HEK293T (cell line): ENCODE measurements at regions not wholly inside any gene's neighbourhood (a gene's known extent, or its start where the extent isn't known, plus 50 kb on each side); places are given as distances from the start of the nearest gene placed in this dataset.
"Not testable (repeated sequence)": the region's sequence is repeated elsewhere in the genome, so short reads cannot be mapped to it uniquely, and the experiment has no call there.

ENCODE experiments used
- CTCF ChIA-PET: fragments of 350-600 bp; formaldehyde crosslinking; extraction: SDS; loops from one replicate; lab custom pipeline; 2021; ENCODE audit warnings: antibody characterized with exemption, inconsistent platforms; lab: Yijun Ruan, JAX
- POLR2A ChIA-PET: fragments of 350-600 bp; formaldehyde crosslinking; extraction: SDS; loops from one replicate; lab custom pipeline; 2020; ENCODE audit warnings: antibody characterized with exemption, inconsistent platforms; lab: Yijun Ruan, JAX
- DNase-seq: peaks from one replicate; pipeline ENCODE4 v3.0.0; 2012; ENCODE audit warnings: mixed read lengths; ENCODE audit errors: extremely low spot score
- ARNT ChIP-seq: fragments of 450-650 bp; IDR thresholded peaks from 2 replicates; pipeline ENCODE4 v1.6.1; 2017; ENCODE audit warnings: mild to moderate bottlenecking
- BHLHE40 ChIP-seq: fragments of 450-650 bp; IDR thresholded peaks from 2 replicates; pipeline ENCODE4 v1.6.1; 2016; ENCODE audit warnings: mild to moderate bottlenecking, moderate library complexity, borderline replicate concordance
- CTBP1 ChIP-seq: fragments of 450-650 bp; IDR thresholded peaks from 2 replicates; pipeline ENCODE4 v1.6.1; 2016; ENCODE audit warnings: borderline replicate concordance
- ELF4 ChIP-seq: fragments of 450-650 bp; IDR thresholded peaks from 2 replicates; pipeline ENCODE4 v1.6.1; 2017; ENCODE audit warnings: antibody characterized with exemption
- FOXA1 ChIP-seq: fragments of 450-650 bp; IDR thresholded peaks from 2 replicates; pipeline ENCODE4 v1.6.1; 2016; ENCODE audit warnings: mild to moderate bottlenecking
- FOXK2 ChIP-seq: fragments of 450-650 bp; IDR thresholded peaks from 2 replicates; pipeline ENCODE4 v1.6.1; 2016; ENCODE audit warnings: mild to moderate bottlenecking
- FOXM1 ChIP-seq: fragments of 450-650 bp; IDR thresholded peaks from 2 replicates; pipeline ENCODE4 v1.6.1; 2017; ENCODE audit warnings: mild to moderate bottlenecking, borderline replicate concordance
- HDGF ChIP-seq: fragments of 450-650 bp; IDR thresholded peaks from 2 replicates; pipeline ENCODE4 v1.6.1; 2017; ENCODE audit warnings: antibody characterized with exemption, borderline replicate concordance
- L3MBTL2 ChIP-seq: fragments of 450-650 bp; conservative IDR thresholded peaks from 2 replicates; pipeline ENCODE4 v1.6.1; 2016; ENCODE audit warnings: mild to moderate bottlenecking
- LEF1 ChIP-seq: fragments of 450-650 bp; IDR thresholded peaks from 2 replicates; pipeline ENCODE4 v1.6.1; 2017; ENCODE audit warnings: mild to moderate bottlenecking, borderline replicate concordance
- NFRKB ChIP-seq: fragments of 450-650 bp; IDR thresholded peaks from 2 replicates; pipeline ENCODE4 v1.6.1; 2016; ENCODE audit warnings: mild to moderate bottlenecking, moderate library complexity
- SP1 ChIP-seq: fragments of 450-650 bp; IDR thresholded peaks from 2 replicates; pipeline ENCODE4 v1.6.1; 2017
- SUZ12 ChIP-seq: fragments of 450-650 bp; IDR thresholded peaks from 2 replicates; pipeline ENCODE4 v1.6.1; 2016; ENCODE audit warnings: mild to moderate bottlenecking
- TARDBP ChIP-seq: fragments of 450-650 bp; IDR thresholded peaks from 2 replicates; pipeline ENCODE4 v1.6.1; 2016
- ZNF384 ChIP-seq: fragments of 450-650 bp; IDR thresholded peaks from 2 replicates; pipeline ENCODE4 v1.6.1; 2016
- TF ChIP-seq, protein P1 (sequence below): fragments of 450-650 bp; IDR thresholded peaks from 2 replicates; pipeline ENCODE4 v1.6.1; 2016

DNA sequence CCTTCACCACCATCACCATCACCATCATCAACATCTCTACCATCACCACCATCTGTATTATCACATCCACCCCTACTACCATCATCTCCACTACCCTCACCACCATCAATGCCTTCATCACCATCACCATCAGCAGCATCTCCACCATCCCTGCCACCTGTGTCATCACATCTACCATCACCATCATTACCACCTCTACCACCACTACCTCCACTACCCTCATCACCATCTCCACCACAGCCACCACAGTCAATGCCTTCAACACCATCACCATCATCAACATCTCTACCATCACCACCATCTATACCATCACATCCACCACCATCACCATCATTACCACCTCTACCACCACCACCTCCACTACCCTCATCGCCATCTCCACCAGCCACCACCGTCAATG, 196.7 kb downstream of the SHQ1 start:
- no peak for DNase-seq
- TF ChIP-seq FOXK2 (no peak), L3MBTL2 (no peak), NFRKB (no peak)
- TF ChIP-seq, protein P1, sequence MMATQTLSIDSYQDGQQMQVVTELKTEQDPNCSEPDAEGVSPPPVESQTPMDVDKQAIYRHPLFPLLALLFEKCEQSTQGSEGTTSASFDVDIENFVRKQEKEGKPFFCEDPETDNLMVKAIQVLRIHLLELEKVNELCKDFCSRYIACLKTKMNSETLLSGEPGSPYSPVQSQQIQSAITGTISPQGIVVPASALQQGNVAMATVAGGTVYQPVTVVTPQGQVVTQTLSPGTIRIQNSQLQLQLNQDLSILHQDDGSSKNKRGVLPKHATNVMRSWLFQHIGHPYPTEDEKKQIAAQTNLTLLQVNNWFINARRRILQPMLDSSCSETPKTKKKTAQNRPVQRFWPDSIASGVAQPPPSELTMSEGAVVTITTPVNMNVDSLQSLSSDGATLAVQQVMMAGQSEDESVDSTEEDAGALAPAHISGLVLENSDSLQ, result no peak
- CTCF ChIA-PET, result no interaction called here
- POLR2A ChIA-PET, result no interaction called here

DNA sequence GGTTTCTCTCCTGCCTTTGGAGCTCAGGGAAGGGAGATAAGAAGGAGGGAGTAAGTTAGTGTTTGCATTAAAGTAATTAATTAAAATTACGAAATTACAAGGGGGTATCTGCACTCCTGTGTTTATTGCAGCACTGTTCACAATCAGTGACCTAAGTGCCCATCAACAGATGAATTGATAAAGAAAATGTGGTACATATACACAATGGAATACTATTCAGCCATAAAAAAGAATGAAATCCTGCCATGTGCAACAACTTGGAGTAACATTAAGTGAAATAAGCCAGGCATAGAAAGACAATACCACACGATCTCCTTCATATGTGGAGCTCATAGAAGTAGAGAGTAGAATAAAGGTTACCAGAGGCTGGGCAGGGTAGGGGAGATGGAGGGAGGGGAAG, 202.0 kb downstream of the SHQ1 start:
- ChIA-PET CTCF (no interaction called here), POLR2A (no interaction called here)
- no peak for DNase-seq
- no peak for TF ChIP-seq CTBP1
- no peak for TF ChIP-seq ARNT
- no peak for TF ChIP-seq TARDBP
- TF ChIP-seq ZNF384, result no peak
- no peak for TF ChIP-seq SP1
- no peak for TF ChIP-seq FOXK2
- no peak for TF ChIP-seq L3MBTL2
- TF ChIP-seq, protein P1, result no peak
- no peak for TF ChIP-seq FOXM1
- TF ChIP-seq HDGF, result no peak
- no peak for TF ChIP-seq NFRKB
- no peak for TF ChIP-seq BHLHE40
- no peak for TF ChIP-seq SUZ12
- no peak for TF ChIP-seq LEF1

DNA sequence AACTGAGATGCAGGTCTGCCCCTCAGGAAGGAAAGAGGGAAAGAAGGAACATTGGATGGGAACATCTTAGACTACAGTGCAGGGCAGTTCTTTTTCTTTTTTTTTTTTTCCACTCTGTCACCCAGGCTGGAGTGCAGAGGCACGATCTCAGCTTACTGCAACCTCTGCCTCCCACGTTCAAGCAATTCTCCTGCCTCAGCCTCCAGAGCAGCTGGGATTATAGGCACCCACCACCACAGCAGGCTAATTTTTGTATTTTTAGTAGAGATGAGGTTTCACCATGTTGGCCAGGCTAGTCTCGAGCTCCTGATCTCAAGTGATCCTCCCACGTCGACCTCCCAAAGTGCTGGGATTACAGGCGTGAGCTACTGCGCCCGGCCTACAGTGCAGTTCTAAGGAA, 204.6 kb downstream of the SHQ1 start:
- POLR2A ChIA-PET, result not testable (repeated sequence)
- CTCF ChIA-PET, result interaction anchor here (1.5 kb wide), 1 partner anchor 22 kb away, joined by 3 read pairs; no protein-coding TSS in a partner anchor

DNA sequence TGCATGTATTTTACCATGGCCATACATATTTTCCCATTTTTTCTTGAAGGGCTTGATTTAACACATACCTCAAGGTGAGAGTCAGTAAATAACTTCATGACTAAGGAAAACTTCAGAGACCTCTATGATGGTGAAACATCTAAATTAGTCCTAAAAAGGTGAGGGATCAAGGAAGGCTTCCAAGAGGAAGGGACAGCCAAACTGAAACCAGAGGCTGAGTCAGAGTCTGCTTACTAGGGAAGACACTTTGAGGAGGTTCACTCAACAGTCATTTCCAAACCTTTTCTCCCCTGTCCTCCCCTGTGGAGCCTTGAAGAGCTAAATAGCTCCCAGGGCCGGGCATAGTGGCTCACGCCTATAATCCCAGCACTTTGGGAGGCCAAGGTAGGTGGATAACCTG, 206.6 kb downstream of the SHQ1 start:
- POLR2A ChIA-PET, result no interaction called here
- TF ChIP-seq ZNF384, result no peak
- no peak for TF ChIP-seq FOXK2
- TF ChIP-seq CTBP1, result no peak
- no peak for TF ChIP-seq FOXM1
- TF ChIP-seq TARDBP, result no peak
- no peak for TF ChIP-seq SP1
- TF ChIP-seq, protein P1, result no peak
- no peak for TF ChIP-seq NFRKB
- TF ChIP-seq SUZ12, result no peak
- no peak for TF ChIP-seq ARNT
- TF ChIP-seq HDGF, result no peak
- no peak for TF ChIP-seq ELF4
- no peak for DNase-seq
- CTCF ChIA-PET, result no interaction called here

More for the DNA sequence above, 204.6 kb downstream of the SHQ1 start:
- DNase-seq, result not testable (repeated sequence)

DNA sequence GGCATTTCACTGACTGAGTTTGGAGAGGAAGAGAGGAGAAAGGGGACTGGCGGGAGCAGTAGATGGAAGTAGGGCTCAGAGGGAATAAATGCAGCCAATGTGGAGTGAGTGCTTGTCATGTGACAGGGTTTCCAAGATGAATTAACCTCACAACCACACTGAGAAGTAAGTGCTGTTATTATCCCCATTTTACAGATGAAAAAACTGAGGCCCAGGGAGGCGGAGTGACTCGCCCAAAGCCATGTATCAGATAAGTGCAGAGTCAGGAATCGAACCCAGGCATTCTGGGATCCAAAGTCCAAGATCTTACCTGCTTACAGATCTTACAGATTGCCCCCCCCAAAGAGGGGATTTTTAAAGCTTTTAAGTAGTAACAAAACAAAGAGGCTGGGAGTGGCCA, 207.2 kb downstream of the SHQ1 start:
- no peak for DNase-seq
- CTCF ChIA-PET, result no interaction called here
- POLR2A ChIA-PET, result no interaction called here
- TF ChIP-seq NFRKB (no peak), L3MBTL2 (no peak), CTBP1 (no peak), ZNF384 (no peak), FOXA1 (no peak), FOXK2 (no peak), ELF4 (no peak), TARDBP (no peak), LEF1 (no peak), FOXM1 (no peak), SP1 (no peak), BHLHE40 (no peak)

DNA sequence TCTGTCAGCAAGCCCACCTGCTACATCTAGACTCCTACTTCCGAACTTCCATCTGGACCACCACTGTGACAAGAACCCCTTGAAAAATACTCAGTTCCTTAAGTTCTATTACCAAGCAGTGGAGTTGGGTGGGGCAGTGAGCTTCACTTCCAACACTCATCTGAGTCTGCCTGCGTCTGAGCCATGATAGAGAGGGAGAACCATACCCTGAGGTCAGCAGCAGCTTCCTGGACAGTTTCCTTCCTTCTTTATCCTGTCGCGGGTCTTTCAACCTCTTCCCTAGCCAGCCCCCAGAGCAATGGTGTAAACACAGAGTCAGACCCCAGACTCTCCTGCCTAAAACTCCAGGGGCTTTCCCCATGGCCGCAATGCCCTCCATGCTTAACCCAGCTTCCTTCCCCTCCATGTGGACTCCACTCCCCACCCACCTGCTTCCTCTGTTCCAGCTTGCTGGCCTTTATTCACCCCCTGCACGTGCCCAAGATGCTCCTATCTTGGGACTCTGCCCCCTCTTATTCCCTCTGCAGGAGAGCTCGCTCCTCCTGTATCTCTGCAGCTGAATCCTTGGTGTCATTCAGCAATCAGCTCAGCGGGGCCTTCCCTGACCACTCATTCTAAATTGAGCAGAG, 211.2 kb downstream of the SHQ1 start:
- ChIA-PET POLR2A (no interaction called here), CTCF (interaction anchor here (0.9 to 1.1 kb wide), 2 partner anchors 12 to 29 kb away, joined by 3 read pairs; no protein-coding TSS in a partner anchor)
- TF ChIP-seq SUZ12, result no peak
- no peak for TF ChIP-seq LEF1
- no peak for TF ChIP-seq SP1
- TF ChIP-seq FOXM1, result no peak
- no peak for DNase-seq

DNA sequence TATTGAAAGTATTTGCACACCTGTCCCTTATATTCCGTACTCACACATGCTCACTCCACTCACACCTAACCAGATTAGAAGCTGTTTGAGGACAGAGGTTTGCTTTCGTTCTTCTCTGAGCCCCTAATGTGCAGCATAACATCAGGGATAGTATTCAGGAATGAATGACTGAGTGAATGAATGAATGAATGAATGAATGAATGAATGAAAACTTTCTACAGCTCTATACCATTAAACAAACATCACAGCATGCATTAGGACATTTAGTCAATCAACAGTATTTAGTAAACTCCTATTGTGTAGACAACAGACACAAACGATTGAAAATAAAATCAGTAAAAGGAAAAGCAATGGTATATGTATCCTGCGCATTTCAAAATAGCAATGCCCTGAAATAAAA, 212.7 kb downstream of the SHQ1 start:
- POLR2A ChIA-PET, result no interaction called here
- no peak for DNase-seq
- TF ChIP-seq TARDBP (no peak), L3MBTL2 (no peak), LEF1 (no peak), NFRKB (no peak), CTBP1 (no peak), BHLHE40 (no peak), SUZ12 (no peak), ZNF384 (no peak), FOXM1 (no peak), HDGF (no peak), FOXA1 (no peak), ARNT (no peak), SP1 (no peak), FOXK2 (no peak), ELF4 (no peak)
- TF ChIP-seq, protein P1, result no peak
- CTCF ChIA-PET, result no interaction called here
